C4-2B (cell line): ENCODE measurements at regions not wholly inside any gene's neighbourhood (a gene's known extent, or its start where the extent isn't known, plus 50 kb on each side); places are given as distances from the start of the nearest gene placed in this dataset.

Source experiments
- H3K27ac ChIP-seq: fragments of 450-650 bp; 2 replicates; pipeline ENCODE4 v1.5.1; 2017
- ZFX ChIP-seq: fragments of 450-650 bp; IDR thresholded peaks from 2 replicates; pipeline ENCODE4 v1.6.1; 2017
- TF ChIP-seq, protein P1 (sequence below): fragments of 450-650 bp; conservative IDR thresholded peaks from 2 replicates; pipeline ENCODE4 v1.5.1; 2017; ENCODE audit warnings: mild to moderate bottlenecking

DNA sequence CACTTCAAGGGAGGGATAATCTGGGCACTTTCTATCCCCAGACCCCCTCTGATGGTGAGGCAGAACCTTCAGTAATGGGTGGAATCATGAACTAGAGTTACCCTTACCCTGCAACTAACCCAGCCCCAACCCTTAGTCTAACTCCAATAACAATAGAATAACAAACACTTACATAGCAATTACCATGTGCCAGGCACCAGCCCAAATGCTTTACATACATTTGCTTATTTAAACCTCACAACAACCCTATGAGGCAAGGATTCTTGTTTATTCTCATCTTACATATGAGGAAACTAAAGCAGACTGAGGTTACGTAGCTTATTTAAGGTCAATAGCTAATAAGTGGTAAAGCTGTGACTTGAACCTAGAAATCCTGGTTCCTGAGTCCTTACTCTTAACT is 132.8 kb downstream of the CYP26B1 start:
- H3K27ac ChIP-seq = no peak overlapping the region
- TF ChIP-seq, protein P1, sequence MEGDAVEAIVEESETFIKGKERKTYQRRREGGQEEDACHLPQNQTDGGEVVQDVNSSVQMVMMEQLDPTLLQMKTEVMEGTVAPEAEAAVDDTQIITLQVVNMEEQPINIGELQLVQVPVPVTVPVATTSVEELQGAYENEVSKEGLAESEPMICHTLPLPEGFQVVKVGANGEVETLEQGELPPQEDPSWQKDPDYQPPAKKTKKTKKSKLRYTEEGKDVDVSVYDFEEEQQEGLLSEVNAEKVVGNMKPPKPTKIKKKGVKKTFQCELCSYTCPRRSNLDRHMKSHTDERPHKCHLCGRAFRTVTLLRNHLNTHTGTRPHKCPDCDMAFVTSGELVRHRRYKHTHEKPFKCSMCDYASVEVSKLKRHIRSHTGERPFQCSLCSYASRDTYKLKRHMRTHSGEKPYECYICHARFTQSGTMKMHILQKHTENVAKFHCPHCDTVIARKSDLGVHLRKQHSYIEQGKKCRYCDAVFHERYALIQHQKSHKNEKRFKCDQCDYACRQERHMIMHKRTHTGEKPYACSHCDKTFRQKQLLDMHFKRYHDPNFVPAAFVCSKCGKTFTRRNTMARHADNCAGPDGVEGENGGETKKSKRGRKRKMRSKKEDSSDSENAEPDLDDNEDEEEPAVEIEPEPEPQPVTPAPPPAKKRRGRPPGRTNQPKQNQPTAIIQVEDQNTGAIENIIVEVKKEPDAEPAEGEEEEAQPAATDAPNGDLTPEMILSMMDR = no peak
- TF ChIP-seq ZFX = no peak

DNA sequence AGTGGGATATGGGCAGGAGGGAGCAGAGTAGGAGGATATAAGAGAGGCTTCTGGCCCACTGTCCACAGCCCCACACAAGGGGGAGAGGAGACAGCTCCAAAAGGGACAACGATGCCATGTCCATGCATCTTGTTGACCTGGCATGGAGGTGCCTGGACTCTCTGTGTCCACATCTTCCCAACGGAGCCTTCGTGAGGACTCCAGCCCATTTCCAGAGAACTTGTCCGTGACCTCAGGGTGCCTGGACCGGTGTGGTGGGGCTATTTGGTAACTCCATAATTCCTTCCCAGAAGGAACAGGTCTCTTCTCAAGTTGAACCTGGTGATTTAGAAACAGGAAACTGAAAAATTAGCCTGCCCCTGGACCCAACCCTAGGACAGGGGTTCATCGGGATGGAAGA is 133.9 kb downstream of the CYP26B1 start:
- H3K27ac ChIP-seq = no peak overlapping the region
- no peak for TF ChIP-seq ZFX
- TF ChIP-seq, protein P1 = no peak

DNA sequence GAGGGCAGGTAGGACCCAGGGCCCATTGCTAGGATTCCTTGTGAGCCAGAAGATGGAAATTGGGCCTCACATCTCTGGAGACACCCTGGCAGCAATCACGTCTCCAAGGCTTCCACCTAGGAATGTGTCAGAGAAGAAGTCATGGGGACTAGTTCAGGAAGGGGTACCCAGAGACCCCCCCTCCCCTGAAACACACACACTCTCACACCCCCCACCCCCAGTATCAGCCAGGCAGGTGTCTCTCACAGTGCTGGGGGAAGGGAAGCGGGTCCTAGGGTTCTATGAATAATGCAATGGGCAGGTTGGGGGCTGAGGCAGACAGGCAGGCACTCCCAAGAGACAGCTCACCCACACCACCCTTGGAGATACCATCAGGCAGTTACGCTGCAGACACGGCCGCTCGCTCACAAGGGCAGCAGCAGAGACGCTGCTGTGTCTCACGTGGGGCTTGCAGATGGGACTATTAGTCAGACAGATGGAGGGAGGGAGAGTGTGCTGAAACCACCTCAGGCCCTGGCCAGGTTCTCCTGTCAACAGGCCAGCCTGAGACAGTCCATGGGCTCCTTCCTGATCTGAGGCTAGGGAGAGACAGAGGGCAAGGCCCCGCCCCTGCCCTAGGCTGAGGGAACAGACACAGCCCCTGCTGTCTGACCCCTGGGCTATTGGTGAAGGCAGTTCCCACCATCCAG is 134.6 kb downstream of the CYP26B1 start:
- H3K27ac ChIP-seq = no peak overlapping the region
- no peak for TF ChIP-seq ZFX
- TF ChIP-seq, protein P1 = no peak

DNA sequence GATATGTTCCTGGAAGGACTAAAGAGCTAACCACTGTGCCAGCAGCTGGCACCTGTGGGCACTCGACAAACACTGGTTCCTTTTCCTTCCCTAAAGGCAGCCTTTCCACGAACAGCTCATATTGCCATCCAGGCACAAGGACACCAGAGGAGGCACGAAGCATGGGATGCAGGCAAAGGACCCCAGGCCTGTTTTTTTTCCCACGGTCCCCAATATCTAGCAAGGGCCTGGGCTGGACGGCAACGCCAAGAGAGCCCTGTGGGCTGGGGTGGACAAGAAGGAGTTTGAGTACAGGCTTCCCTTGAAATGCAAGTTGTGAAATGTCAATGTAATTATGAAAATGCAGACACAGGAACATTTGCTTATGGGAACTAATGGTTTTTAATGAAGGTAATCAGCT is 135.9 kb downstream of the CYP26B1 start:
- TF ChIP-seq, protein P1 = no peak
- no peak for TF ChIP-seq ZFX
- H3K27ac ChIP-seq = no peak overlapping the region

DNA sequence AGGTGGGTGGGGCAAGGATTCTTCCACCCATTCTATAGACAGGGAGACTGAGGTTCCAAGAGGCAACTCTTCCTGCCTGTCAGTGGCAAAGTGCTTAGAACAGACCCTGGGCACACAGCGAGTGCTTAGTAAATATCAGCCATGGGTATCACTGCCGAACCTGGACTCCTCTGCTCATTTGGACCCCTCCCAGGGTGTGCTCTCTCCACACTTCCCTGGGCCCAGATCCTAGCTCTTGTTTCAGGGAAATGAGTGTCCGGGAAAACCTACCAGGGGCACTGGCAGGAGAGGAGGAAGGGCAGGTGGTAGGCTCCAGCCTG is 136.3 kb downstream of the CYP26B1 start:
- no peak overlapping the region for H3K27ac ChIP-seq
- TF ChIP-seq, protein P1 = no peak
- no peak for TF ChIP-seq ZFX

DNA sequence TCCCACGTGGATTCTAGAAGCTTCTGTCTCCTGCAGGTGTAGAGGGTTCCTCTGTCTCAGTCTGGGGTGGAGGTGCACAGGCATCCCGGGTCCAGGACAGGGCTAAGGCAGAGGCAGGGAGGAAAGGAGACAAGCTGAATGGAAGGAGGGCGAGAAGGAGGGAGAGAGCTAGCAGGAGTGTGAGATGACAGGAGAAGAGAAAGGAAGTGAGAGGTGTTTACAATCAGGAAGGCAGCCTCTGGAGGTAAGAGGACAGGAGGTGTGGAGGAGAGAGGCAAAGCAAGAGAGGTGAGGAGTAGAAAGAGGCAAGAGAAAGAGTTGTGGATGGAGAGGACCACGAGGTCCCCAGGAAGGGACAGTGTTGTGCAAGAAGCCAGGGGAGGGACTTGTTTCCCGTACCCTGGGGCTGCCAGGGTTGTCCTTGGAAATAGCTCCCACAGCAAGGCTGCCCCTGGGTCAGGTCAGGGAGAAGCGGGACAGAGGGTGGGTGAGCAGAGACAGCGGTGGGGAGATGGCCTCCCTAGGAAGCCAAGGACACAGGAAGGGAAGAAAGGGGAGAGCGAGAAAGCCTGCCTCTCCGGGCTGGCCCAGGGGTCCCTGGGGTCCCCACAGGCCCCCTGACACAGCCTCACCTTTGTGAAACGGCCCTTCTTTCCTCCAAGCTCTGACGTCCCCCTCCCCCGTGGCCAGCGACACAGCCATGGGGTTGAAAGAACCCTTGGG is 136.9 kb downstream of the CYP26B1 start:
- no peak for TF ChIP-seq ZFX
- TF ChIP-seq, protein P1 = no peak
- H3K27ac ChIP-seq = no peak overlapping the region

DNA sequence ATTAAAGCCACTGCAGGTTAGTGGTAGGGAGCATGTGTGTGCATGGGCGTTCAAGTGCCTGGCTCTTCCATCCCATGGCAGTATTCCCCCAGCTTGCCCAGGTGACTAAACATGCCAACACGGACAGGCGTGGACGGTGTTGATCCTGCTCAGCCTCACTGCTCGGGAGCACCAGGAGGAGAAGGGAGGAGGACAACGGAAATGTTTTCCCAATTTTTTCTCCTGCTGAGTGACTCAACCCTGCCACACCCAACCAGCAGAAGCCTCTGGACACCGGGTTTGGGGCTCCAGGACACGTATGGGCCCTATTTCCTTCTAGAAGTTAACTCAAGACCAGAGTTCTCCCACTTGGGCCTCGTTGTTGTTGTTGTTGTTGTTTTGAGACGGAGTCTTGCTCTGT is 139.1 kb downstream of the CYP26B1 start:
- TF ChIP-seq, protein P1 = no peak
- TF ChIP-seq ZFX = no peak
- no peak overlapping the region for H3K27ac ChIP-seq
